Liver (tissue), 7 donors: ENCODE measurements at regions not wholly inside any gene's neighbourhood (a gene's known extent, or its start where the extent isn't known, plus 50 kb on each side); places are given as distances from the start of the nearest gene placed in this dataset.

Source experiments
- DNase-seq: peaks from one replicate; pipeline ENCODE4 v3.0.0-alpha.2; 2017; ENCODE audit warnings: low spot score
- H3K27ac ChIP-seq, 2 donors: one replicate each; pipeline ENCODE4 v1.7.0; 2013; ENCODE audit warnings: inconsistent platforms in 2 of 2, low read length in 2 of 2, control low read depth in 1 of 2, low read depth in 1 of 2, mild to moderate bottlenecking in 1 of 2
- H3K27me3 ChIP-seq, 4 donors: one replicate each; pipeline versions ENCODE4 v1.6.1 to v1.7.0; 2013; ENCODE audit warnings: low read length in 3 of 4, inconsistent platforms in 1 of 4, mild to moderate bottlenecking in 1 of 4, moderate library complexity in 1 of 4; ENCODE audit not compliant: control insufficient read depth in 4 of 4, insufficient read depth in 4 of 4
- H3K36me3 ChIP-seq, 4 donors: one replicate each; pipeline versions ENCODE4 v1.6.1 to v1.7.0; 2013; ENCODE audit warnings: low read length in 3 of 4, mild to moderate bottlenecking in 3 of 4, low read depth in 1 of 4, moderate library complexity in 1 of 4; ENCODE audit not compliant: control insufficient read depth in 4 of 4, insufficient read depth in 3 of 4
- H3K4me1 ChIP-seq, 4 donors: one replicate each; pipeline versions ENCODE4 v1.6.1 to v1.7.0; 2013; ENCODE audit warnings: low read length in 3 of 4, mild to moderate bottlenecking in 3 of 4, moderate library complexity in 1 of 4; ENCODE audit not compliant: control insufficient read depth in 4 of 4, insufficient read depth in 4 of 4
- H3K4me3 ChIP-seq, 3 donors: one replicate each; pipeline versions ENCODE4 v1.6.1 to v1.7.0; 2013; ENCODE audit warnings: low read length in 3 of 3, control low read depth in 1 of 3, low read depth in 1 of 3, mild to moderate bottlenecking in 1 of 3
- H3K9ac ChIP-seq, 2 donors: one replicate each; pipeline ENCODE4 v1.7.0; 2013; ENCODE audit warnings: low read length in 2 of 2, mild to moderate bottlenecking in 2 of 2, moderate library complexity in 2 of 2, control low read depth in 1 of 2, low read depth in 1 of 2
- H3K9me3 ChIP-seq, 4 donors: one replicate each; pipeline versions ENCODE4 v1.6.1 to v1.7.0; 2013; ENCODE audit warnings: low read length in 3 of 4; ENCODE audit not compliant: control insufficient read depth in 4 of 4
- EGR1 ChIP-seq, 2 donors: IDR thresholded peaks; 2 replicates each; pipeline ENCODE4 v1.6.1; 2016 to 2018; ENCODE audit warnings: antibody characterized with exemption in 2 of 2, low read depth in 2 of 2
- FOXA1 ChIP-seq: IDR thresholded peaks from 2 replicates; pipeline ENCODE4 v1.6.1; 2016; ENCODE audit warnings: antibody characterized with exemption
- GABPA ChIP-seq, 2 donors: IDR thresholded peaks in 1 of 2; conservative IDR thresholded peaks in 1 of 2; 2 replicates each; pipeline ENCODE4 v1.6.1; 2016; ENCODE audit warnings: antibody characterized with exemption in 2 of 2, mild to moderate bottlenecking in 1 of 2, moderate library complexity in 1 of 2
- HNF4A ChIP-seq, 2 donors: conservative IDR thresholded peaks; 2 replicates each; pipeline ENCODE4 v1.6.1; 2016; ENCODE audit warnings: antibody characterized with exemption in 2 of 2, mild to moderate bottlenecking in 2 of 2
- HNF4G ChIP-seq: IDR thresholded peaks from 2 replicates; pipeline ENCODE4 v1.6.1; 2016; ENCODE audit warnings: antibody characterized with exemption
- JUND ChIP-seq, 2 donors: IDR thresholded peaks; 2 replicates each; pipeline ENCODE4 v1.6.1; 2016; ENCODE audit warnings: antibody characterized with exemption in 2 of 2
- NR2F2 ChIP-seq: IDR thresholded peaks from 2 replicates; pipeline ENCODE4 v1.6.1; 2016; ENCODE audit warnings: antibody characterized with exemption
- RXRA ChIP-seq, 2 donors: IDR thresholded peaks; 2 replicates each; pipeline ENCODE4 v1.6.1; 2017 to 2018; ENCODE audit warnings: antibody characterized with exemption in 2 of 2, mild to moderate bottlenecking in 1 of 2
- SP1 ChIP-seq: IDR thresholded peaks from 2 replicates; pipeline ENCODE4 v1.6.1; 2018; ENCODE audit warnings: antibody characterized with exemption, mild to moderate bottlenecking
- TAF1 ChIP-seq: conservative IDR thresholded peaks from 2 replicates; pipeline ENCODE4 v1.6.1; 2016; ENCODE audit warnings: antibody characterized with exemption, mild to moderate bottlenecking
- WGBS: extraction: QIAGEN DNeasy Blood & Tissue Kit; methylation state at CpG from one replicate; pipeline ENCODE4 v1.1.7; 2013; 5-methylcytosine and 5-hydroxymethylcytosine counted together
- TF ChIP-seq, protein P1 (sequence below): IDR thresholded peaks from 2 replicates; pipeline ENCODE4 v1.6.1; 2016; ENCODE audit warnings: antibody characterized with exemption
- TF ChIP-seq, protein P2 (sequence below): IDR thresholded peaks from 2 replicates; pipeline ENCODE4 v1.6.1; 2016; ENCODE audit warnings: antibody characterized with exemption
- TF ChIP-seq, protein P3 (sequence below): IDR thresholded peaks from 2 replicates; pipeline ENCODE4 v1.6.1; 2016; ENCODE audit warnings: antibody characterized with exemption
- TF ChIP-seq, protein P4 (sequence below): IDR thresholded peaks from 2 replicates; pipeline ENCODE4 v1.6.1; 2016; ENCODE audit warnings: antibody characterized with exemption, mild to moderate bottlenecking
- donor health status: healthy.
- donor health status: healthy.
- donor health status: healthy.
- donor health status: healthy.

DNA sequence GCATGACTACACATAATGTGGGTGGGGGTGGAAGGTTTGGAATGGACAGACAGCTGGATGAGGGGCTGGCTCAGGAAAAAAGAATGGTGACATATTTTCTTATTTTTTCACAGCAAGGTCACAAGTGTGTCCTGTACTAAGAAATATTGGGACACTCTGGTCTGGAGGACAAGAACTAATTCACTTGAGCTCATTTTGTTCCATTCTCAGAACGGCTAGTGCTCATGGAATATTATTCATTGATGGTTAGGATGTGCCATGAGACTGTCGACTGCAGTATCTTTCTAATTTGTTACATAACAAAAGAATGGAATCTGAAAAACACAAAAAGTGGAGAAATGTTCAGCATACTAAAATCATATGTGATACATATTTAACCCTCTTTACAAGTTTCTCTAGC is 149.5 kb downstream of the BMP4 start:
- WGBS = 86% methylated on average over 2 of the region's 2 CpGs
- Histone ChIP-seq H3K4me1 (no peaks in the 10 kb centered on the region), H3K27ac (no peak overlapping the region), H3K36me3 (no peaks in the 10 kb centered on the region), H3K9ac (no peak overlapping the region), H3K9me3 (no peaks in the 10 kb centered on the region), H3K27me3 (no peaks in the 10 kb centered on the region), H3K4me3 (no peak overlapping the region)
- TF ChIP-seq NR2F2 (no peak), HNF4G (no peak), JUND (IDR thresholded peaks at IDR 0.05) (no peak), TAF1 (no peak), RXRA (IDR thresholded peaks at IDR 0.05) (no peak), SP1 (no peak), EGR1 (IDR thresholded peaks at IDR 0.05; ENCODE audit: low read depth in 2 of 2) (no peak)
- TF ChIP-seq, protein P1, sequence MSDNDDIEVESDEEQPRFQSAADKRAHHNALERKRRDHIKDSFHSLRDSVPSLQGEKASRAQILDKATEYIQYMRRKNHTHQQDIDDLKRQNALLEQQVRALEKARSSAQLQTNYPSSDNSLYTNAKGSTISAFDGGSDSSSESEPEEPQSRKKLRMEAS = no peak
- TF ChIP-seq, protein P2, sequence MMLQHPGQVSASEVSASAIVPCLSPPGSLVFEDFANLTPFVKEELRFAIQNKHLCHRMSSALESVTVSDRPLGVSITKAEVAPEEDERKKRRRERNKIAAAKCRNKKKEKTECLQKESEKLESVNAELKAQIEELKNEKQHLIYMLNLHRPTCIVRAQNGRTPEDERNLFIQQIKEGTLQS = no peak
- no peak for DNase-seq

DNA sequence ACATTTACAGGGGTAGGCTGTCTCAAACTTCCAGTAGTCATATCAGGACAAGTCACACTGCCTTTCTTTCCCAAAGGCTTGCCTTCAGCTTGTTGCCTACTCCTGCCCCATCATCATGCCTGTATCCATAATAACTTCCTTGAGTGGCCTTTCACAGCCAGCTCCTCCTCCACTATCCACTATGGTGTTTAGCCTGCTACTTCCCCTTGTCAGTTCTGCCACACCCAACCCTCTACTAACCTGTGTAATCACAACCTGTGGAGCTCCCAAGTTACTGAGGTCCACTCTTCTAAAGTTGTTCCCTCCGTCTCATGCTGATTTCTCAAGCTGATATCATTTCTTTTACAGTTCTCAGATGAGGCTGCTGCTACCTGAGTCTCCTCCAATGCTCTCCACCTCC is 159.9 kb downstream of the BMP4 start:
- H3K4me3 ChIP-seq = no peak overlapping the region
- H3K9me3 ChIP-seq = no peaks in the 10 kb centered on the region
- no peak overlapping the region for H3K9ac ChIP-seq
- TF ChIP-seq, protein P3, sequence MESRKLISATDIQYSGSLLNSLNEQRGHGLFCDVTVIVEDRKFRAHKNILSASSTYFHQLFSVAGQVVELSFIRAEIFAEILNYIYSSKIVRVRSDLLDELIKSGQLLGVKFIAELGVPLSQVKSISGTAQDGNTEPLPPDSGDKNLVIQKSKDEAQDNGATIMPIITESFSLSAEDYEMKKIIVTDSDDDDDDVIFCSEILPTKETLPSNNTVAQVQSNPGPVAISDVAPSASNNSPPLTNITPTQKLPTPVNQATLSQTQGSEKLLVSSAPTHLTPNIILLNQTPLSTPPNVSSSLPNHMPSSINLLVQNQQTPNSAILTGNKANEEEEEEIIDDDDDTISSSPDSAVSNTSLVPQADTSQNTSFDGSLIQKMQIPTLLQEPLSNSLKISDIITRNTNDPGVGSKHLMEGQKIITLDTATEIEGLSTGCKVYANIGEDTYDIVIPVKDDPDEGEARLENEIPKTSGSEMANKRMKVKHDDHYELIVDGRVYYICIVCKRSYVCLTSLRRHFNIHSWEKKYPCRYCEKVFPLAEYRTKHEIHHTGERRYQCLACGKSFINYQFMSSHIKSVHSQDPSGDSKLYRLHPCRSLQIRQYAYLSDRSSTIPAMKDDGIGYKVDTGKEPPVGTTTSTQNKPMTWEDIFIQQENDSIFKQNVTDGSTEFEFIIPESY = no peak
- TF ChIP-seq, protein P2 = no peak
- no peak for TF ChIP-seq FOXA1
- TF ChIP-seq GABPA (IDR thresholded peaks at IDR 0.05 in 1 of 2, conservative IDR thresholded peaks at IDR 0.05 in 1 of 2) = no peak
- TF ChIP-seq JUND (IDR thresholded peaks at IDR 0.05) = no peak
- TF ChIP-seq NR2F2 = no peak
- TF ChIP-seq HNF4A (conservative IDR thresholded peaks at IDR 0.05) = no peak
- TF ChIP-seq, protein P1 = no peak
- TF ChIP-seq, protein P4, sequence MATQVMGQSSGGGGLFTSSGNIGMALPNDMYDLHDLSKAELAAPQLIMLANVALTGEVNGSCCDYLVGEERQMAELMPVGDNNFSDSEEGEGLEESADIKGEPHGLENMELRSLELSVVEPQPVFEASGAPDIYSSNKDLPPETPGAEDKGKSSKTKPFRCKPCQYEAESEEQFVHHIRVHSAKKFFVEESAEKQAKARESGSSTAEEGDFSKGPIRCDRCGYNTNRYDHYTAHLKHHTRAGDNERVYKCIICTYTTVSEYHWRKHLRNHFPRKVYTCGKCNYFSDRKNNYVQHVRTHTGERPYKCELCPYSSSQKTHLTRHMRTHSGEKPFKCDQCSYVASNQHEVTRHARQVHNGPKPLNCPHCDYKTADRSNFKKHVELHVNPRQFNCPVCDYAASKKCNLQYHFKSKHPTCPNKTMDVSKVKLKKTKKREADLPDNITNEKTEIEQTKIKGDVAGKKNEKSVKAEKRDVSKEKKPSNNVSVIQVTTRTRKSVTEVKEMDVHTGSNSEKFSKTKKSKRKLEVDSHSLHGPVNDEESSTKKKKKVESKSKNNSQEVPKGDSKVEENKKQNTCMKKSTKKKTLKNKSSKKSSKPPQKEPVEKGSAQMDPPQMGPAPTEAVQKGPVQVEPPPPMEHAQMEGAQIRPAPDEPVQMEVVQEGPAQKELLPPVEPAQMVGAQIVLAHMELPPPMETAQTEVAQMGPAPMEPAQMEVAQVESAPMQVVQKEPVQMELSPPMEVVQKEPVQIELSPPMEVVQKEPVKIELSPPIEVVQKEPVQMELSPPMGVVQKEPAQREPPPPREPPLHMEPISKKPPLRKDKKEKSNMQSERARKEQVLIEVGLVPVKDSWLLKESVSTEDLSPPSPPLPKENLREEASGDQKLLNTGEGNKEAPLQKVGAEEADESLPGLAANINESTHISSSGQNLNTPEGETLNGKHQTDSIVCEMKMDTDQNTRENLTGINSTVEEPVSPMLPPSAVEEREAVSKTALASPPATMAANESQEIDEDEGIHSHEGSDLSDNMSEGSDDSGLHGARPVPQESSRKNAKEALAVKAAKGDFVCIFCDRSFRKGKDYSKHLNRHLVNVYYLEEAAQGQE = no peak
- DNase-seq = no peak
- H3K4me1 ChIP-seq = no peaks in the 10 kb centered on the region
- H3K27ac ChIP-seq = no peak overlapping the region
- no peaks in the 10 kb centered on the region for H3K36me3 ChIP-seq
- 91% methylated on average over 1 of the region's 1 CpG for WGBS
- no peaks in the 10 kb centered on the region for H3K27me3 ChIP-seq
